ENCODE measurements at regions not wholly inside any gene's neighbourhood (a gene's known extent, or its start where the extent isn't known, plus 50 kb on each side); places are given as distances from the start of the nearest gene placed in this dataset.

- no peak for TF ChIP-seq CTCF (IDR thresholded peaks at IDR 0.05; ENCODE audit: insufficient read depth in 1 of 2, low read depth in 1 of 2, low read length in 1 of 2, severe bottlenecking in 1 of 2, unreplicated experiment in 1 of 2)
- no peaks in the 10 kb centered on the region for H3K27me3 Mint-ChIP-seq (ENCODE audit: insufficient read depth, unreplicated experiment)
- CTCF ChIA-PET = interaction anchor here (0.6 to 1.7 kb wide), 8 partner anchors 9 to 441 kb away, joined by 3 to 9 read pairs (median 4); no protein-coding TSS in a partner anchor
- H3K9me3 Mint-ChIP-seq (ENCODE audit: unreplicated experiment) = no peaks in the 10 kb centered on the region
- Histone ChIP-seq H3K36me3 (ENCODE audit: control insufficient read depth, insufficient read depth, low read length) (no peaks in the 10 kb centered on the region), H3K27me3 (replicated peaks; ENCODE audit: control insufficient read depth, insufficient read depth, low read length) (no peaks in the 10 kb centered on the region), H3K4me1 (peaks cover 51% of the 10 kb centered on the region), H3K4me3 (ENCODE audit: low read depth, low read length) (no peak overlapping the region), H3K9me3 (no peaks in the 10 kb centered on the region)
- DNase-seq = peak; percentile 53 to 58
- peaks cover 17% of the 10 kb centered on the region for H3K4me1 Mint-ChIP-seq (ENCODE audit: low read depth, unreplicated experiment)
- H3K4me3 Mint-ChIP-seq (ENCODE audit: unreplicated experiment) = no peak overlapping the region
- no TSS peak for BruUV-seq (replicated peaks)
- peak overlapping the region; percentile 61 for H3K27ac Mint-ChIP-seq (ENCODE audit: unreplicated experiment)
- H3K36me3 Mint-ChIP-seq (ENCODE audit: insufficient read depth, unreplicated experiment) = no peaks in the 10 kb centered on the region
- POLR2A ChIA-PET = interaction anchor here (0.6 kb wide), 1 partner anchor 138 kb away, joined by 8 read pairs; no protein-coding TSS in a partner anchor
- intact Hi-C loops (cut with micrococcal nuclease; ENCODE audit: unreplicated experiment) = loop anchor here (1.0 to 5.0 kb wide), 5 partner anchors 40 to 1123 kb away; no protein-coding TSS in a partner anchor
Measured at GRCh38 chr5:57338868-57339340, 143.7 kb downstream of the ACTBL2 start.

GRCh38 chr5:57338068-57338867, 144.3 kb downstream of the ACTBL2 start:
- peak overlapping the region; percentile 61 for H3K27ac Mint-ChIP-seq (ENCODE audit: unreplicated experiment)
- Histone ChIP-seq H3K36me3 (ENCODE audit: control insufficient read depth, insufficient read depth, low read length) (no peaks in the 10 kb centered on the region), H3K4me1 (peaks cover 51% of the 10 kb centered on the region), H3K4me3 (ENCODE audit: low read depth, low read length) (no peak overlapping the region), H3K9me3 (no peaks in the 10 kb centered on the region), H3K27me3 (replicated peaks; ENCODE audit: control insufficient read depth, insufficient read depth, low read length) (no peaks in the 10 kb centered on the region)
- TF ChIP-seq CTCF (IDR thresholded peaks at IDR 0.05; ENCODE audit: insufficient read depth in 1 of 2, low read depth in 1 of 2, low read length in 1 of 2, severe bottlenecking in 1 of 2, unreplicated experiment in 1 of 2) = peak; percentile 41 to 46
- peak; percentile 54 to 58 for DNase-seq
- intact Hi-C loops (cut with micrococcal nuclease; ENCODE audit: unreplicated experiment) = loop anchor here (1.0 to 5.0 kb wide), 5 partner anchors 39 to 1124 kb away; no protein-coding TSS in a partner anchor
- peaks cover 17% of the 10 kb centered on the region for H3K4me1 Mint-ChIP-seq (ENCODE audit: low read depth, unreplicated experiment)
- H3K36me3 Mint-ChIP-seq (ENCODE audit: insufficient read depth, unreplicated experiment) = no peaks in the 10 kb centered on the region
- H3K4me3 Mint-ChIP-seq (ENCODE audit: unreplicated experiment) = peak overlapping the region; percentile 35
- ChIA-PET POLR2A (no interaction called here), CTCF (interaction anchor here (0.6 to 1.7 kb wide), 7 partner anchors 8 to 1159 kb away, joined by 3 to 9 read pairs (median 4); no protein-coding TSS in a partner anchor)
- BruUV-seq (replicated peaks) = no TSS peak
- no peaks in the 10 kb centered on the region for H3K9me3 Mint-ChIP-seq (ENCODE audit: unreplicated experiment)
- H3K27me3 Mint-ChIP-seq (ENCODE audit: insufficient read depth, unreplicated experiment) = no peaks in the 10 kb centered on the region

- H3K9me3 Mint-ChIP-seq (ENCODE audit: unreplicated experiment) = no peaks in the 10 kb centered on the region
- intact Hi-C loops (cut with micrococcal nuclease; ENCODE audit: unreplicated experiment) = loop anchor here (5.0 kb wide), 1 partner anchor 102 kb away; no protein-coding TSS in a partner anchor
- Histone ChIP-seq H3K36me3 (ENCODE audit: control insufficient read depth, insufficient read depth, low read length) (no peaks in the 10 kb centered on the region), H3K27me3 (replicated peaks; ENCODE audit: control insufficient read depth, insufficient read depth, low read length) (no peaks in the 10 kb centered on the region), H3K4me1 (peaks cover 53% of the 10 kb centered on the region), H3K4me3 (ENCODE audit: low read depth, low read length) (no peak overlapping the region), H3K9me3 (no peaks in the 10 kb centered on the region)
- ChIA-PET POLR2A (no interaction called here), CTCF (no interaction called here)
- no peak overlapping the region for H3K4me3 Mint-ChIP-seq (ENCODE audit: unreplicated experiment)
- no peaks in the 10 kb centered on the region for H3K36me3 Mint-ChIP-seq (ENCODE audit: insufficient read depth, unreplicated experiment)
- no peak for DNase-seq
- H3K4me1 Mint-ChIP-seq (ENCODE audit: low read depth, unreplicated experiment) = peaks cover 17% of the 10 kb centered on the region
- no peak overlapping the region for H3K27ac Mint-ChIP-seq (ENCODE audit: unreplicated experiment)
- TF ChIP-seq CTCF (IDR thresholded peaks at IDR 0.05; ENCODE audit: insufficient read depth in 1 of 2, low read depth in 1 of 2, low read length in 1 of 2, severe bottlenecking in 1 of 2, unreplicated experiment in 1 of 2) = no peak
- BruUV-seq (replicated peaks) = no TSS peak
- no peaks in the 10 kb centered on the region for H3K27me3 Mint-ChIP-seq (ENCODE audit: insufficient read depth, unreplicated experiment)
Measured at GRCh38 chr5:57335092-57335660, 147.4 kb downstream of the ACTBL2 start.

All from Caco-2 (cell line).